ENCODE measurements at regions not wholly inside any gene's neighbourhood (a gene's known extent, or its start where the extent isn't known, plus 50 kb on each side); places are given as distances from the start of the nearest gene placed in this dataset.

DNA sequence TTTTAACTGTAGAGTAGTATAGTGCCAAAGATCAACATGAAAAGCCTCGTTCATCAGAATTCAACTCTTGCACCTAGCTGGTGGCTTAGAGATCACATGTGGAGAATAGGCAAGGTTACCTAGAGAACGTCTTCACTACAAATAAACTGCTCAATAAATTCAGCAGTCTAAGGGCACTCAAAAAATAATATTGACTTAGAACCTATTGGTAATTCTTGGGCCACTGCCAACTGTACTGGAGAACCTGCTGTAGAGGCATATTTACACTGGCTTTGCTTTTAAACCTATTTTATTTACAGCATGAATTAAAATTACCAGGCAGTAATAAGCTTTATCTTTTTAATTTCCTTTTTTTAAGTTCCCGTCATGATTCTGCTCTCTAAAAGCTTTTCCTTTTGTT, 343.7 kb downstream of the PDHA2 start:
- DNase-seq (ENCODE audit: low read depth), result no peak

DNA sequence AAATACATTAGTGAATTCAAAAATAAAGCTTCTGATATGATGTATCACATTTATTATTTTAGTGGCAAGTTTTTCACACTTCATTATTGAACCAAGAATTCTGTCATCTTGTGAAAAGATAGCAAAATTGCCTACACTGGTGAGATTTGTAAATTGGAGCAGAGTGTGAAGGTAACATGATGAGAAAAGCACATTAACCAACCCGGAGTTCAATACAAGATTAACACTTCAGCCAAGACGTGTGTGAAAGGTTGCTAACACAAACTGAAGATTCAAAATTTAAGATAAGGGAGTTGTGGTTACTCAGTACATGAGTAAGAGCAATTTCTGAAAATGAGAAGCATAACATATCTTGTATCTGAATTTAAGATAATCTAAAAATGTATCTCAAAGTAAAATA, 346.7 kb downstream of the PDHA2 start:
- DNase-seq (ENCODE audit: low read depth), result no peak

DNA sequence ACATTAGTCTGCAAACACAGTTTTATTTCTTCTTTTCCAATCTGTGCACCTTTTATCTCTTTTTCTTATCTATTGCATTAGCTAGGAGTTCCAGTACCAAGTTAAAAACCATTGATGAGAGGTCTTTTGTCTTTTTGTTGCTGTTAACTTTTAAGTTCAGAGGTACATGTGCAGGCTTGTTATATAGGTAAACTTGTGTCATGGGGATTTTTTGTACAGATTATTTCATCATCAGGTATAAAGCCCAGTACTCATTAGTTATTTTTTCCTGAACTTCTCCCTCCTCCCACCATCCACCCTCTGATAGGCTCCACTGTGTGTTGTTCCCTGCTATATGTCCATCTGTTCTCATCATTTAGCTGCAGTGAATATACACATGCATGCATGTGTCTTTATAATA, 349.9 kb downstream of the PDHA2 start:
- no peak for DNase-seq (ENCODE audit: low read depth)

DNA sequence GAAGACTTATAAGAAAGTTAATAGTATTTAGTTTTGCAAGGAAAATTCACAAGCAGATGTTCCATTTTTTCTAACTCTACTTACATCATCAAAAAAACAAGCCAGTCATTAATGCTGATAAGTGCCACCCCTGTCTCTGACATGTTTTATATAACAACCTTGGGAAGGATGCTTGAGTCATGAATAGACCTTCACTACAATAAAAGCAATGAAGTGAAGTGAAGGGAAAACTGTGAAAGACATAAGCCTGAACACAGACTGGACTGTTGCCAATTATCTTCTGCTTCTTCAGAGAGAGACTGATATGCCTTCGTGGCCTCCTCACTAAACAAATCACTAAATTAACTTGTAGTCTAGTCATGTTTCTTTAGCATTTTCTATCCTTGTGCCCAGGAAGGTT, 353.2 kb downstream of the PDHA2 start:
- DNase-seq (ENCODE audit: low read depth), result no peak

DNA sequence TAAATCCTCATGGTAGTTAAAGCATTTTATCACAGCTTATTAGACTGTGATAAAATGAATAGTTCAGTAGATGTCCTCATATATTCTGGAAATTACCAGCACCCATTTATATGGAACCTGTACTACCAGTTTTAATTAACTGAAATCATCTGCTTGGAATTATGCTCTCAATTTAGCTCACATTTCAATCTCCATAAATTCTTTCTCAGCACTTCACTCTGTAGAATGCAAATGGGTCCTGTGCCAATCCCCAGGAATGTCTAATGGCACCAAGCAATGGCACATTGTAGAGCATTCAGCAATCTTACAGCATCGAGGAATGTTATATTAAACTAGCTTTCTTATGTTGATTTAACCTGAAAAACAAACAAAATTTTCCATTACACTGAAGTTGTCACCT, 355.1 kb downstream of the PDHA2 start:
- DNase-seq (ENCODE audit: low read depth), result no peak

DNA sequence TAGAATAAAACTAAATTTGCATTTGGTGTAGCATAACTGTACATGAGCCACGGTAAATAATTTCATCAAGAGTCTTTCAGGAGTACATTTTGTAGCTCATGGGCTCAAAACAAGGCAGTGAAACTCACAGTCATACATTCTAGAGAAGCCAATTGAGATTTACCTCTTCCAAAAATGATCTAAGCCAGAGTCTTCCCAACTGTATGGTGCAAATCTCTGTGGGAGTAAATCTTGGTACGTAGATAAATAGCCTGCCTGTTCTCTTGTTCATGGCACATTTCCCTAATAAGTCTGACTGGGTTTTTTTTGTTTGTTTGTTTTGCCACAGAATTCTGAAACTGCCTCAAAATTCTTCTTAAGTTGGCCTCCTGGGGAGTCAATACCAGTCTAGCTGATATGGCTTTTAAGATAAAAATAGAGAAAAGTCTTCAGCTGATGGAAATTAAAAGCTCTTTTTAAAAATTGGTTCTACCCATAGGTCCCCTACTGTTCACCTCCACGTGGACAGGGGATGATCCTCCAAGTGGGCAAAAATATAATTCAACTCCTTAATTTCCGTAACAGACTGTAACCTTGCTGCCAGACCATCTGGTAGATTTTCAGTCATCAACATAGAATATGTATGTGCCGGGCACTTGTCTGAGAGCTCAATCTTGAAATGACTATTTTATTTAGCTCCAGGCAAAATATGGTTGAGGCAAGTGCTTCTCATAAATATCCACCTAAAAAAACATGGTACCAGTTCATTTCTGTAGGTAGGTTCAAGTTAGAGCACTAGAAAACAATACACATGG, 365.4 kb downstream of the PDHA2 start:
- no peak for DNase-seq (ENCODE audit: low read depth)

DNA sequence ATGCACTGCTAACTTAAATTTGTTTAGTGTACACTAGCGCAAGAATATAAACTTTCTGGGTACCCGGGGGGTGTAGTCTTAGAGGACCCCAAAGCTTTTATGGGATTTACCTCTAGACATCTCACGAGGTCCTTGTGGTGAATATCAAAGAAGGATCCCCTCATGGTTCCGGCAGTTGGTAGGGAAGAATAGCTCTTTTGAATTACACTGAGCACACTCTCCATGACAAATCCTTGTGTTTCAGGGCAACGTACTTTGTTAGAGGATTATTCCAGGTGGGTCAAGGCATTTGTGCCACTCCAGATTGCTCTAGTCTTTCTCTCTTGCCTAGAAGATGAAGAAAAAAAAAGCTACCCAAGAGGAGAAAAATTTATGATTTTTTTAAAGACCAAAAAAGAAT, 387.6 kb downstream of the PDHA2 start:
- no peak for DNase-seq (ENCODE audit: low read depth)

DNA sequence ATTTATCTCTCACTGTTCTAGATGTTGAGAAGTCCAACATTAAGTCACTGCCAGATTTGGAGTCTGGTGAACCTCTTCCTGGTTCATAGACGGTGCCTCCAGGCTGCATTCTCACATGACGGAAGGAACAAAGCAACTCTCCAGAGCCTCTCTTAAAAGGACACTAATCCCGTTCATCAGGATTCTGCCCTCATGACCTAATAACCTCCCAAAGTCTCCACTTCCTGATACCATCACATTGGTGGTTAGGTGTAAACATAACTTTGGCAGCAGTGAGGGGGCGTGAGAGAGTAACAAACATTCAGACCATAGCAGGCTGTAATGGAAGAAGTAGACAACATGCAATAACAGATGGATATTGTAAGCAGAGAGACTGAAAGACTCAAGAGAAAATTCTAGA, 388.6 kb downstream of the PDHA2 start:
- no peak for DNase-seq (ENCODE audit: low read depth)

DNA sequence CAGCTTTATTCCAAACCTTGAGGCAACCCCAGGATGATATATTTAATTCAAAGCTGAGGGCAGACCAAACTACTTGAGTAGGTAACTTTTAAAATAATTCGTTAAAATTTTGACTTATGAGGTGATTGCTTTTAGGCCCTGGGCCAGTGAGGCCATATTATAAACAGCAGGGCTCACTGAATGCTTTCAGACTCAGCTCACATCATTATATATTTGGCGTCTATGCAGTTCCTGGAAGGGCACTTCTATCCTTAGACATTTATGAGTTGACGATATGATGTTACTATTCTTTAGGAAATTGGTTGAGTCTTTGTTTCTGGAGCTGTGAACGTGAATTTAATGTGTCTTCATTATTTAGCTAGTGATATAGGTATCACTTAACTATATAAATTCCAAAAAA, 400.1 kb downstream of the PDHA2 start:
- no peak for DNase-seq (ENCODE audit: low read depth)

DNA sequence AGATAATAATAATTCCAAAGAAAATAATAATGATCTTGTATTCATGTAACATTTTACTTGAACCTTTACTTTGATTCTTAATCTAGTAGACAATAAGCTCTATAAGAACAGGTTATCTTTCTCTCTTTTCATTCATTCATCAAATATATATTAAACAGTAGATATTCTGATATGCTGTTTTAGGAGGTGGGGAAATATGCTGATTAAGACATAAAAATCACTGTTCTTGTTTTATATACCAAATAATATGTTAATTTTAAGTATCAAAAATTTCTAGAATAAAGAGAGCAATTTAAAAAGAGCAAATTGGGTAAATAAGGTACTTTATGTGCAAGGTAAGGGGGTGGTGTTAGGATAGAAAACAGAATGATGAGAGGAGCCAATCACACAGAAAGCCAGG, 401.9 kb downstream of the PDHA2 start:
- no peak for DNase-seq (ENCODE audit: low read depth)

DNA sequence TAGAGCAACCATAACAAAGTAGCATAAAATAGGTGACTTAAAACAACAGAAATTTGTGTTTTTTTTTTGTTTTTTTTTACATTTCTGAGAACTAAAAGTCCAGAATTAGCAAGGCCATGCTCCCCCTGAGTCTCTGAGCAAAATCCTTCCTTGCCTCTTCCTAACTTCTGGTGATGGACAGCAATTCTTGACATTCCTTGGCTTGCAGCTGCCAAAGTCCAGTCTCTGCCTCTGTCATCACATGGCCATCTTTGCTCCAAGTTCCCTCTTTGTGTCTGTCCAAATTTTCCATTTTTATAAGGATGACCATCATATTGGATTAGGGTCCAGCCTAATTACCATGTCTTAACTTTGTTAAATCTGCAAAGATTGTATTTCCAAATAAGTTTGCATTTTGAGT, 407.2 kb downstream of the PDHA2 start:
- no peak for DNase-seq (ENCODE audit: low read depth)

DNA sequence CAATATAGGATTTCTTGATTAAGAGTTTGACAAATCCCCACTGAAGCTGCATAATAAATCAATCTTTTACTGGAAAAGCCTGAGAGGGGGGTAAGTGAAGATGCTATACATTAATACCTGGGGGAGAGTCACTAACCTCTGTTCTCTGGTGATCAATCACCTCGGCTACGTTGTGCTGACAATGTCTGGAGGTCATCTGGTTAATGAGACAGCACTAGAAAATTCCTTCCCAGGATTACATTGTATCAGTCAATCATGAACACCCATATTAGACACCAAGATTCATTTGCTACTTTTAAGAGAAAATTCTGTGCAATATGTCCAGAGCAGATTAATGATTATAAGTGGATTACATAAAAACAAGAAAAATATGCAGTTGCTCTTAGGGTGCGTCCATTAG, 408.3 kb downstream of the PDHA2 start:
- no peak for DNase-seq (ENCODE audit: low read depth)

DNA sequence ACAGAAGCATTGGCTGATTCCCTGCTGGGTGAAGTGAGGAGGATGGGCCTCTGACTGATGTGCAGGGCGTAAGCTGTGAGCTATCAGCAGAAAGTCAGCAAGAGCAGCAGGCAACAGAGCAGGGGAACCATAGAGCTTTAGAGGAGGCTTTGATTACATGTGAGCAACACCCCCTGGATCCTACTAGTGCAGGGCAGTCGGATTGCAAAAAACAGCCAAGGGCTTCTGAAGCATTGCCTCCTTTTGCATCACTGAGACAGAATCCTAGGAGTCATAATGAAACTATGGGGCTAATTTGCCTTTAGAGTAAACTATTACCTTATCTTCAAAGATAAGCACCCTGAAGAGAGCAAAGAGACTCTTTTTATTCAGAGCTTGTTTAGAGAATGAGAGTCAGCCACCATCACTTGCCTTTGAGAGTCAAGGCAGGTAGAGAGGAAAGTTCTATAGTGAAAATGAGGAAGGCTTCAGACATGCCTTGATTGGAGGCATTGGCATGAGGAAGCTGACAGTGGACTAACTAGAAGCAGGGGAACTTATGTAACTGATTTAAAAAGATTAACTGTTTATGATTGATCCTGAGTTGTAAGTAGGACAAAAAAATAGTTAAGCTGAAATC, 420.3 kb downstream of the PDHA2 start:
- no peak for DNase-seq (ENCODE audit: low read depth)

DNA sequence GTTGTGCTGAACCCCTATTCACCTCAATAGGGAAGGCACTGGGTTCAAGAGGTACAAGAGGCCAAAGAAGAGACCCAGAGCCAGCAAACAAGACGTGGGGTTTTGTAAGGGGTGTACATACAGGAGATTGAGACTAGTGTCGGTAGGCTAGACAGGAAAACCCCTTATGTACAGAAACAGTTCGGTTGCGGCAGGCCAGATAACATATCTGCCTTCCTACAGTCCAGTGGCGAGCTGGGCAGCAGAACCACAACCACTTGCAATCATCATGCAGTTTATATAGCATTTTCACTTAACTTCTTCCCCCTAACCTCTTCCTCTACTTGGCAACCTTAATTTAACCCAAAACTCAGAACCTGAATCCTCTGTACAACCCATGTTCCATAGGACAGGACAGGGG, 422.2 kb downstream of the PDHA2 start:
- no peak for DNase-seq (ENCODE audit: low read depth)

DNA sequence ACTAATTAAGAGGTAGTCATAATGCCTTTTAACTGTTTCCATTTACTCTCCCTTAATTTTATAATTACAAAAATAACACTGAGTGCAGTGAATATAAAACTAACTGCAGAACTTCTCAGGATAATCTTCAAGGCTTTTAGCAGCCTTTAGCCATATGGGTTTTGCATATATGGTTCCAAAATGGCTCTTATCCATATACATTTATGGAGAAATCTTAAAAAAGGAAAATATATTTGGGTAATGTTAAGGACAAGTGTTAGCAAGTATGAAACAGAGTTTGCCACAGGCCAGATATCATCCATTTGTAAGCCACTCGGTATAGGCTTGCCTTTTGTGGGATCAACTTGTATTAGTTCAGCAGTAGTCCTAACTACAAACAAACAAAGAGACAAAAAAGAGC, 423.4 kb downstream of the PDHA2 start:
- DNase-seq (ENCODE audit: low read depth), result no peak

DNA sequence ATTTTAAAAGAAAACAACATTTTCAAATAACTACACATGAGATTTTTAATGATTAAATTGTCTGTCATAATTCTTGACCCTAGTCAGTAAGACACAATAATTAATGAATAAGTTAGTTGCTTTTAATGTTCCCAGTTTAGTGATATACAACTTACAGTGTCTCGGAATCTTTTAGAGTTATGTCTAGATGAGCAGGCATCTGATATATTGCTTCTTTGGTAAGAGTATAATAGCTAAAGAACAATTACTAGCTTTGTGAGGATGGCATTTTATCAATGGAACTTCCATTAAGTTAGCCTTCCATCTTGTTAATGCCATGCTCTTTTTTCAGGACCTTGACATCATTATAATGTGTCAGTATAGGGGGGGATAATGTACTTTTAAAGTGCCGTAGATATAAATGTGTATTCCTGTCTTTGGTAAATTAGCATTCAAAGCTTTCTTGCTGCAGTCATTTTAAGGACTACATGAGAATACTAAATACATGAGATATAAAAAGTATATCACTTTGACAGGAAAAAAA, 425.1 kb downstream of the PDHA2 start:
- DNase-seq (ENCODE audit: low read depth), result no peak

DNA sequence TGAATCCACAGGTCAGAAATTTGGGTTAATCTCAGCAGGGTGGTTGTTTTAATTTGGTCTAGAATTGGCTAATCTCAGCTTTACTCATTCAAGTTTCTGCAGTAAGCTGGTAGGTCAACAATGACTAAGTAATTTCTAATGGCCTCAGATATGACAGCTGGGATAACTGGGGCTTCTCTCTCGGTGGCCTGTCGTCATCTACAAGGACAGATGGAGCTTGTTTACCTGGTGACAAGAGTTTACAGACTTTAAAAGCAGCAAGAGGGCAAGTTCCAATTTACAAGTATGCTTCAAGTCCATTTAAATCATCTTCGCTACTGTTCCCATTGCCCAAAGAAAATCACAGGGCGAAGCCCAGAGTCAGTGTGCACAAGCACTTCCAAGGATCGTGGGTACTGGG, 453.9 kb downstream of the PDHA2 start:
- no peak for DNase-seq (ENCODE audit: low read depth)

DNA sequence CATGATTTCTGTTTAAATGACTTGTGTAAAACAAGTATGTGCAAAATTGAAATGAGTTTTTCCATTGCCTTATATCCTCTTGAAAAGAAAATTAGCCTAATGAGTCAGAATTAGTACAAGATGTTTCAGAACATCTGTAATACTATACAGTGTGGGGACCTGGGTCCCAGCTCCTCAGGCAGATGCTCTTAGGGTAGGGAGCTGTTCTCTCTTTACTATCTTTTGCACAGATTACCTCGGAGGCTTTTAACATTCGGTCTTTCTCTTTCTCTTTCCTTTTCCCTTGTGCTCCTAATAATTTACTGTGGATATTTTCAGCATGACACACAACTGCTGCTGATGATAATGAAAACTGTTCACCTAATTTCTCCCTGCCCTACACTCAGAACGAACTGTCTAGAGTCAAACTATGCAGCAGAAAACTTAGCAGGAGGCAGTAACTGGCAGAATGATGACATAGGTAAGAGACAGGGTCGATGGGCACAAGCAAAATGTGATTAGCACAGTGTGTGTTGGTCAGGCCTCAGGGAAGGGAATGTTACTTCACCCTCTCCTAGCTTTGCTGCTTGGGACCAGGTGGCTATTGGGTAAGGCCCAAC, 455.3 kb downstream of the PDHA2 start:
- DNase-seq (ENCODE audit: low read depth), result no peak

DNA sequence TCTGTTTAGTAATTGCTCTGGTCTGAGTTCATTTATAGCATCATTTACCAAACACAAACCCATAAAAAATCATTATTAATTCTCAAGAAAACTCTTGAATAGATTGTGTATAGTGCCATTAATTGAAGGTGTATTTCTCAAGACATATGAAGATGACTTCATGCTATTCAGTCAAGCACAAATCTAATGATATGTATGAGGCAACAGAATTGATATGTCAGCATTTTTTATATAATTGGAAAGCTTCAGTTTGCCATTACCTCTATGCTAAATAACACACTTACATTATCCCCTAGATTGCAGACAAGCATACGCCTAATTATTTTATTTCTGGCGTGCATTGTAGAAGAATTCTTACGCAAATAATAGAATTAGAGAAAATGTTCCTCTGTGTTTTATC, 461.8 kb downstream of the PDHA2 start:
- no peak for DNase-seq (ENCODE audit: low read depth)

DNA sequence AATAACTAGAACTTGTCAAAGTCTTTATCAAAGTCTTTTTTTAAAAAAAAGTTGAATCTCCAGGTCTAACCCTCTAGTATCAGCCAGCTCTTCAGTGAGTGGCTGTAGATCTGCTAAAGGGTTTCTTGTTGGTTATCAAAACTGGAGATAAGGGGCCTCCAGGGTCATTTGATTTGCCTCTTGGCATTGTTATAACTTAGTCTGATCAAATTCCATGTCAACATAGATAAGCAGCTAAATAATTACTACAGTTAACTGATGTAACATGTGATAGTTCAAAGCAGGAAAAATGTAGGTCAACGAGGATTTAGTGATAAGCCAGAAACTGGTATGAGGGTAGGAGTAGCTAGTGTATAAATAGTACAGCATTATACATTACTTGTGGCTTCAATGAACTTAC, 465.1 kb downstream of the PDHA2 start:
- no peak for DNase-seq (ENCODE audit: low read depth)

DNA sequence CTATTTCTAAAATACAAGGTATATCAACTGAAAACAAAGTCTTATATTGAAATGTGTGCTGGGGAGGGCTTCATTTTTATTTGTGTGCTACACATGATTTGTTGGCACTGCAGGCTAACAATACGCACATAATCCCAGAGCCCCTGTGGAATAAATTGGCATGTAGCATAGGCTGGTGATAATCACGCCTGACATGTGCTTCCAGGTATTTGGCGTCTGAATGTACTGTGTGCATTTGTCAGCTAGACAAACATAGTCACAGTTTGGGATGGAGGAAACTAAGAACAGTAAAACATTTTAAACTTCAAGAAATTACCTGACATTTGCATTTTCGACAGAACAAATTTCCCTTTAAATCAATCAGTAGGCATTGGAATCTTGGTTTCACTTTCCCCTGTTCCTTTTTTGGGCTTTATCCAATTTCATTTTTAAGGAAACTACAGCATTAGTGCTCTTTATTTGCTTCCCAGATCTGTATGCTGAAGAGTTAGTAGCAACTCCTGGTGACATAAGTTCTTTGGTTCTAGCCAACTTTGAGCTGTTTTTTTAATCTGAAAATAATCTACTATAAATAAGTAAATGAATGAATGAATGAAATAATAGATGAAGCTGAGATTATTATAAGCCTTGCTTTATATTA, 472.3 kb downstream of the PDHA2 start:
- DNase-seq (ENCODE audit: low read depth), result no peak

DNA sequence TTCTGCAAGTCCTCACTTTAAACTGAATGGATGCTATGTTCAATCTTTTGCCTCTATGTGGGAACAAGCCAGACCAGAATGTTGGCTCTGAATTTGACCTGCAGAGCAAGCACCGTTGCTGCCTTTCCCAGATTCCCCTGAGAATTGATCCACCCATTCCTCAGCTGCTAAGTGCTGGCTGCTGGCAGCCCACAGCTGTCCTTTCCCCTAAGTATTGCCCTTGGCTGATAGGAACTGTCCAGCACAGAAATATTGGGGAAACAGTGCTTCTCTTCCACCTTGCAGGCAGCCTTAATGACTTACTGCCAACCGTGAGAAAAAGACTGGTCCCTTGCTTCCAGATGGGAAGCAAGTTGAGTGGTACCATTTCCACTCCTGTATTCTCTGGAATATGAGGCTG, 475.9 kb downstream of the PDHA2 start:
- DNase-seq (ENCODE audit: low read depth), result no peak

DNA sequence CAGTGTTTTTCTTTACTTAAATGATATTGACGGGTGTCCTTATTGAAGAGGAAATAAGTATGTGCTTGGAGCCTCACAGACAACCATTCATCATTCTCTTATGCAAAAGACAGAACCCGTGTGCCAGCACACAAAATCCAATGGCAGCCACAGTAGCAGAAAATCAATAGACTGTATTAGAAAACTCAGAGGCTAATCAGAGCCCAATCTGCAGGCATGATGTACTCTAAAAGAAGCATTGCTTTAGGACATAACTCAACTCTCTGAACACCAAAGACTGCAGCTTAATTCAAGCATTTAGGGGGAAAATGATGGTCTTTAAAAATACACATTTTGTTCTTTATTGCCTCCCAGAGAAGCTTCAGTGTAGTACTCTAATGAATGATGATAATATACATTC, 476.9 kb downstream of the PDHA2 start:
- DNase-seq (ENCODE audit: low read depth), result no peak

Measured in stromal cell of bone marrow (primary cell).